HCT116 (cell line): ENCODE measurements at regions not wholly inside any gene's neighbourhood (a gene's known extent, or its start where the extent isn't known, plus 50 kb on each side); places are given as distances from the start of the nearest gene placed in this dataset.

Experiments used
- CEBPB ChIP-seq: IDR thresholded peaks from 2 replicates; pipeline ENCODE4 v1.6.1; 2012; ENCODE audit warnings: low read depth
- CTCF ChIP-seq, 3 experiments: fragments of 200-600 bp in 1 of 3; sonication (generic) in 1 of 3; IDR thresholded peaks in 2 of 3; conservative IDR thresholded peaks in 1 of 3; 2 replicates each; pipeline ENCODE4 v1.5.1; 2012 to 2017; ENCODE audit warnings: low read depth in 2 of 3, low read length in 2 of 3, antibody characterized with exemption in 1 of 3, borderline replicate concordance in 1 of 3, control low read depth in 1 of 3, mild to moderate bottlenecking in 1 of 3, mixed read lengths in 1 of 3, mixed run types in 1 of 3, moderate library complexity in 1 of 3; ENCODE audit not compliant: insufficient read depth in 1 of 3
- EZH2 ChIP-seq: fragments of 200-600 bp; sonication (generic); IDR thresholded peaks from 2 replicates; pipeline ENCODE4 v1.6.1; 2017; ENCODE audit warnings: antibody characterized with exemption, mixed run types
- FOSL1 ChIP-seq: IDR thresholded peaks from 2 replicates; pipeline ENCODE4 v1.6.1; 2012; ENCODE audit warnings: low read depth
- MAX ChIP-seq: IDR thresholded peaks from 2 replicates; pipeline ENCODE4 v1.6.1; 2012
- POLR2A ChIP-seq: IDR thresholded peaks from 2 replicates; pipeline ENCODE4 v1.7.0; 2011; ENCODE audit warnings: borderline replicate concordance; ENCODE audit not compliant: insufficient read depth, insufficient read length; ENCODE audit errors: extremely low read depth
- POLR2AphosphoS5 ChIP-seq: IDR thresholded peaks from 2 replicates; pipeline ENCODE4 v1.6.1; 2011; ENCODE audit warnings: mild to moderate bottlenecking, low read depth, low read length, moderate library complexity
- RAD21 ChIP-seq: IDR thresholded peaks from 2 replicates; pipeline ENCODE4 v1.6.1; 2012; ENCODE audit warnings: low read depth, mild to moderate bottlenecking
- SRF ChIP-seq: IDR thresholded peaks from 2 replicates; pipeline ENCODE4 v1.6.1; 2012; ENCODE audit warnings: low read depth
- ZNF274 ChIP-seq: fragments of 200-500 bp; sonication (Bioruptor generic); IDR thresholded peaks from 2 replicates; pipeline ENCODE4 v1.6.1; 2014; ENCODE audit warnings: mild to moderate bottlenecking, low read depth, low read length, inconsistent platforms

- no peak for TF ChIP-seq CEBPB
- TF ChIP-seq POLR2A, result no peak
- no peak for TF ChIP-seq CTCF (IDR thresholded peaks at IDR 0.05 in 2 of 3, conservative IDR thresholded peaks at IDR 0.05 in 1 of 3; ENCODE audit: borderline replicate concordance in 1 of 3, insufficient read depth in 1 of 3, low read depth in 2 of 3, low read length in 2 of 3)
- TF ChIP-seq POLR2AphosphoS5, result no peak
- no peak for TF ChIP-seq FOSL1
- no peak for TF ChIP-seq RAD21
- TF ChIP-seq ZNF274, result no peak
- no peak for TF ChIP-seq SRF
- no peak for TF ChIP-seq MAX
- TF ChIP-seq EZH2, result no peak
Measured at GRCh38 chr20:51216850-51217249, 193.9 kb upstream of the KCNG1 start.
